ENCODE measurements at regions not wholly inside any gene's neighbourhood (a gene's known extent, or its start where the extent isn't known, plus 50 kb on each side); places are given as distances from the start of the nearest gene placed in this dataset.

- TF ChIP-seq NANOG (IDR thresholded peaks at IDR 0.05; ENCODE audit: borderline replicate concordance), result no peak
- no peak for TF ChIP-seq ZNF331 (CRISPR knock-in tag; IDR thresholded peaks at IDR 0.05; ENCODE audit: low read depth)
- TF ChIP-seq CREB1 (CRISPR knock-in tag; IDR thresholded peaks at IDR 0.05; ENCODE audit: low read depth), result no peak
- no peak for TF ChIP-seq STAT1 (IDR thresholded peaks at IDR 0.05; ENCODE audit: unreplicated experiment)
- TF ChIP-seq ZNF114 (CRISPR knock-in tag; IDR thresholded peaks at IDR 0.05), result no peak
- TF ChIP-seq EZH2phosphoT487 (IDR thresholded peaks at IDR 0.05; ENCODE audit: unreplicated experiment), result no peak
Observed at GRCh38 chr7:46554688-46555422, 633.8 kb upstream of the IGFBP3 start (continued).

- no peak overlapping the region for H2AFZ ChIP-seq
- H3K27me3 ChIP-seq (ENCODE audit: insufficient read depth), result no peaks in the 10 kb centered on the region
- no peaks in the 10 kb centered on the region for H3K4me1 Mint-ChIP-seq
- no peaks in the 10 kb centered on the region for H3K9me3 Mint-ChIP-seq
- DNase-seq (ENCODE audit: low spot score) (no peak), ATAC-seq (no peak)
- no peaks in the 10 kb centered on the region for H3K36me3 ChIP-seq (ENCODE audit: insufficient read depth)
- H3K9me2 ChIP-seq (ENCODE audit: insufficient read depth), result no peaks in the 10 kb centered on the region
- H3K27ac Mint-ChIP-seq, result no peak overlapping the region
- no peaks in the 10 kb centered on the region for H3K4me1 ChIP-seq (ENCODE audit: insufficient read depth)
- H3K27me3 Mint-ChIP-seq (ENCODE audit: insufficient read depth, low read depth, poor library complexity), result peaks cover 1% of the 10 kb centered on the region
- no peak overlapping the region for H3K4me3 Mint-ChIP-seq
- H3F3A ChIP-seq (replicated peaks; ENCODE audit: low read depth), result no peaks in the 10 kb centered on the region
- no peaks in the 10 kb centered on the region for H3K79me2 ChIP-seq (replicated peaks; ENCODE audit: insufficient read depth)
- H3K4me2 ChIP-seq, result no peak overlapping the region
- H3K4me3 ChIP-seq, result no peak overlapping the region
- no peak overlapping the region for H3K27ac ChIP-seq (ENCODE audit: low read depth)
- no peaks in the 10 kb centered on the region for H4K20me1 ChIP-seq (replicated peaks; ENCODE audit: insufficient read depth)
- H3K36me3 Mint-ChIP-seq (ENCODE audit: low read depth), result no peaks in the 10 kb centered on the region
- TF ChIP-seq REST (IDR thresholded peaks at IDR 0.05; ENCODE audit: unreplicated experiment) (no peak), CTCF (conservative IDR thresholded peaks at IDR 0.05; ENCODE audit: low read depth in 2 of 2) (no peak), EZH2 (IDR thresholded peaks at IDR 0.05; ENCODE audit: low read depth, unreplicated experiment) (no peak), NANOG (IDR thresholded peaks at IDR 0.05; ENCODE audit: borderline replicate concordance) (no peak), ZNF462 (CRISPR knock-in tag; IDR thresholded peaks at IDR 0.05) (no peak), JUNB (IDR thresholded peaks at IDR 0.05; ENCODE audit: unreplicated experiment) (no peak), CREB1 (CRISPR knock-in tag; IDR thresholded peaks at IDR 0.05; ENCODE audit: low read depth) (no peak), ZNF331 (CRISPR knock-in tag; IDR thresholded peaks at IDR 0.05; ENCODE audit: low read depth) (no peak), STAT1 (IDR thresholded peaks at IDR 0.05; ENCODE audit: unreplicated experiment) (no peak), EZH2phosphoT487 (IDR thresholded peaks at IDR 0.05; ENCODE audit: unreplicated experiment) (no peak), ZNF114 (CRISPR knock-in tag; IDR thresholded peaks at IDR 0.05) (no peak)
Observed at GRCh38 chr7:46551603-46552002, 630.5 kb upstream of the IGFBP3 start.
